Calu3 (cell line): ENCODE measurements at regions not wholly inside any gene's neighbourhood (a gene's known extent, or its start where the extent isn't known, plus 50 kb on each side); places are given as distances from the start of the nearest gene placed in this dataset.

Experiments
- BruUV-seq: library from RNA; stranded (reverse); fragments of 400-500 nt; replicated peaks from 2 replicates; lab custom pipeline; 2021; lab: Mats Ljungman, UMichigan
- CTCF ChIA-PET: fragments of 300-600 bp; sonication (Branson Sonifier 250); formaldehyde crosslinking; loops from one replicate; lab custom pipeline; 2022; ENCODE audit warnings: antibody characterized with exemption; lab: Charles Lee
- DNase-seq: peaks from one replicate; pipeline ENCODE4 v3.0.0; 2022
- H3K27ac Mint-ChIP-seq: one replicate; pipeline ENCODE4 v1.8.0; 2022; ENCODE audit warnings: mixed read lengths; ENCODE audit not compliant: unreplicated experiment
- H3K27me3 Mint-ChIP-seq: one replicate; pipeline ENCODE4 v1.8.0; 2022; ENCODE audit warnings: mixed read lengths; ENCODE audit not compliant: unreplicated experiment
- H3K36me3 Mint-ChIP-seq: one replicate; pipeline ENCODE4 v1.8.0; 2022; ENCODE audit warnings: mild to moderate bottlenecking, moderate library complexity, mixed read lengths; ENCODE audit not compliant: insufficient read depth, unreplicated experiment
- H3K4me1 Mint-ChIP-seq: one replicate; pipeline ENCODE4 v1.8.0; 2022; ENCODE audit warnings: mild to moderate bottlenecking, low read depth, mixed read lengths; ENCODE audit not compliant: unreplicated experiment
- H3K4me3 Mint-ChIP-seq: one replicate; pipeline ENCODE4 v1.8.0; 2022; ENCODE audit warnings: mild to moderate bottlenecking, low read depth, moderate library complexity, mixed read lengths; ENCODE audit not compliant: unreplicated experiment
- H3K9me3 Mint-ChIP-seq: one replicate; pipeline ENCODE4 v1.8.0; 2022; ENCODE audit warnings: low read depth, mixed read lengths; ENCODE audit not compliant: unreplicated experiment
- intact Hi-C: fragments of 100-400 bp; cut with micrococcal nuclease; formaldehyde crosslinking; loops from one replicate; pipeline ENCODE4 v1.10.0; 2022; ENCODE audit not compliant: unreplicated experiment
- TF ChIP-seq, protein P1 (sequence below): fragments of 200-600 bp; IDR thresholded peaks from one replicate; pipeline ENCODE4 v1.8.0; 2022; ENCODE audit warnings: antibody characterized with exemption; ENCODE audit not compliant: unreplicated experiment

DNA sequence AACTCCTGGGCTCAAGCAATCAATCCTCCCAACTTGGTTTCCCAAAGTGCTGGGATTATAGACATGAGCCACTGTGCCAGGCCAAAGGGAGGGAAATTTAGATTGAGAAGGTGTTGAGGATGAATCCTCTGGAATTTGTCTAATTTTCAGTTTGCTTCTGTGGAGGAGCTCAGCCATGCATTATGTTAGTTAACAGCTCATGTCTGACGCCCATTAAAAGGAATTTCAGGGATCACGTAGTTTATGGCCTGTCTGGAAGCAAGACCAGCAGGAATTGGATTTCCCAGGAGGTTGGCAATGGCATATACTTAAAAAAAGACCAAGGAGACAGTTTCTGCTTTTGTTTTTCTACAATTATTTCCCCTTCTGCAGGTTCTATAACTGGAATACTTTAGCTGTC lies 165.7 kb downstream of the OTUD1 start:
- Mint-ChIP-seq H3K9me3 (no peaks in the 10 kb centered on the region), H3K27me3 (peaks cover 23% of the 10 kb centered on the region), H3K27ac (no peak overlapping the region), H3K4me3 (no peak overlapping the region), H3K4me1 (no peaks in the 10 kb centered on the region), H3K36me3 (no peaks in the 10 kb centered on the region)
- CTCF ChIA-PET = no interaction called here
- TF ChIP-seq, protein P1, sequence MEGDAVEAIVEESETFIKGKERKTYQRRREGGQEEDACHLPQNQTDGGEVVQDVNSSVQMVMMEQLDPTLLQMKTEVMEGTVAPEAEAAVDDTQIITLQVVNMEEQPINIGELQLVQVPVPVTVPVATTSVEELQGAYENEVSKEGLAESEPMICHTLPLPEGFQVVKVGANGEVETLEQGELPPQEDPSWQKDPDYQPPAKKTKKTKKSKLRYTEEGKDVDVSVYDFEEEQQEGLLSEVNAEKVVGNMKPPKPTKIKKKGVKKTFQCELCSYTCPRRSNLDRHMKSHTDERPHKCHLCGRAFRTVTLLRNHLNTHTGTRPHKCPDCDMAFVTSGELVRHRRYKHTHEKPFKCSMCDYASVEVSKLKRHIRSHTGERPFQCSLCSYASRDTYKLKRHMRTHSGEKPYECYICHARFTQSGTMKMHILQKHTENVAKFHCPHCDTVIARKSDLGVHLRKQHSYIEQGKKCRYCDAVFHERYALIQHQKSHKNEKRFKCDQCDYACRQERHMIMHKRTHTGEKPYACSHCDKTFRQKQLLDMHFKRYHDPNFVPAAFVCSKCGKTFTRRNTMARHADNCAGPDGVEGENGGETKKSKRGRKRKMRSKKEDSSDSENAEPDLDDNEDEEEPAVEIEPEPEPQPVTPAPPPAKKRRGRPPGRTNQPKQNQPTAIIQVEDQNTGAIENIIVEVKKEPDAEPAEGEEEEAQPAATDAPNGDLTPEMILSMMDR = no peak
- no peak for DNase-seq
- no TSS peak for BruUV-seq
- intact Hi-C loops = no loop called here

DNA sequence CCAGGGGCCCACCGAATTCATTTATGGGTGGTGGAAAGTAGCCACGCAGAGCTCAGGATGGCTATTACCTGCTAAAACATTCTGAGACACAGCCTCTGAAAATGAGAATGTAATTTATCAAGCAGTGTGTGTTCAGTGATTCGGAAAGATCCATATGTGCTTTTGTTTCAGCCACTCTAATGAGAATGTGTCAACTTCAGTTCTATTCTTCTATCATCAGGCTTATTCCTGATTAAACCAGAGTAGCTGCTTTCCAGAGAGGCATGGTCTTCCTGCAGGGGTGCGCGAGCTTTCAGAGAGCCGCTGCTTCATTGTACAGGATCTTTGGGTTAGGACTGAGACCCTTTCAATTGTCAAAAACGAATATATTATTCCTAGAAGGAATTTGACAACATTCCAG lies 167.6 kb downstream of the OTUD1 start:
- CTCF ChIA-PET = interaction anchor here (0.6 kb wide), 1 partner anchor 131 kb away, joined by 3 read pairs; no protein-coding TSS in a partner anchor

DNA sequence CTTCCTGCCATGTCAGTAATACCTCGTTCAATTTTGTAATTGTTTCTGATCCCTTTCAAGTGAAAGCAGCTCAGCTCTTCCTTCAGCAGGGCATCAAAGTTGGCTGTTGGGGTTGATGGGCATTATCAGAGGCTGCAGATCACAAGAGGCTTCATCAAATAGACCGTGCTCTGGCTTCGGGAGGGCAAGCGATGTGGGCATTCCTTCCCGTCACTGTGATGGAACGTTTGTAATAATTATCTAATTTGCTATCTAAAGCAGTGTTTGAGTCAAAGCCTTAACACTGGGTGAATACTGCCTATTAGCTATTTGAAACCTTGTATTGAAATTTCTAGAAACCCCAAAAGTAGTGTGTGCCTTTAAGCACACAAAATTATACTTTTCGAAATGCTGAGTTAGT lies 170.1 kb downstream of the OTUD1 start:
- H3K27me3 Mint-ChIP-seq = peaks cover 23% of the 10 kb centered on the region
- DNase-seq = no peak
- H3K9me3 Mint-ChIP-seq = no peaks in the 10 kb centered on the region
- no peak overlapping the region for H3K4me3 Mint-ChIP-seq
- no TSS peak for BruUV-seq
- no peaks in the 10 kb centered on the region for H3K36me3 Mint-ChIP-seq
- CTCF ChIA-PET = interaction anchor here (0.6 kb wide), 2 partner anchors 10 to 187 kb away, joined by 3 to 4 read pairs; no protein-coding TSS in a partner anchor
- H3K27ac Mint-ChIP-seq = no peak overlapping the region
- H3K4me1 Mint-ChIP-seq = no peaks in the 10 kb centered on the region
- TF ChIP-seq, protein P1 = no peak
- intact Hi-C loops = no loop called here

More for the DNA sequence above, 167.6 kb downstream of the OTUD1 start:
- Mint-ChIP-seq H3K4me1 (no peaks in the 10 kb centered on the region), H3K4me3 (no peak overlapping the region), H3K36me3 (no peaks in the 10 kb centered on the region), H3K9me3 (no peaks in the 10 kb centered on the region), H3K27me3 (peaks cover 23% of the 10 kb centered on the region), H3K27ac (no peak overlapping the region)
- BruUV-seq = no TSS peak
- intact Hi-C loops = no loop called here
- no peak for DNase-seq
- TF ChIP-seq, protein P1 = no peak

DNA sequence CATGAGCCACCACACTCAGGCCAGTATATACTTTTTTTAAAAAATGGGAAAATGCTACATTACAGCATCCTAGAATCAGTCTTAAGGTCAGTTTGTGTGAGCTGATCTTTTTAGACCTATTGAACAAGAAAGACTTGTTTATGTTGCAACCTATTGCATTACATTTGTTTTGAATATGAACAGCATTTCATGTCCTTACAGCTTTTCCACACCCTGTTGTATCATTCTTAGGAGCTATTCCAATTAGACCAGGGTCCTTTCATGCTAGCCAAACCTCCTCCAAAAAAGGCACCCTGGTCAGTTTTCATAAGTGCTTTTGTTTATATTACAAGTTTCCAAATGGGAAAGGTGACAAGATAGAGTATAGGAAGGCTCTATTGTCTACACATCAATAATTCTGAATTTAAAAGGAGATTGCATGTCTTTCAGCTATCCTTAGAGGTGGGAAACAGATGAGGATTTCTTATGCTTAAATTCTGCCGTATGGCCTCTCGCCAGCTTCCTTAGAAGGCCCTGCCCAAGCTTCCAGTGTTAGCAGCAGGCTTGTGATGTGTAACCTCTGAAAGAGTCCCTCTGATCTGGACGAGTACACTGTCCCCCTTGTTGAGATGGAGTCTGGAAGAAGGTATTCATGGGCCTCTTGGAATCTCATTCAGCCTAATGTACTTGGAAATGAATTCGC lies 171.9 kb downstream of the OTUD1 start:
- Mint-ChIP-seq H3K4me3 (no peak overlapping the region), H3K27me3 (peaks cover 10% of the 10 kb centered on the region), H3K36me3 (no peaks in the 10 kb centered on the region), H3K4me1 (no peaks in the 10 kb centered on the region), H3K9me3 (no peaks in the 10 kb centered on the region), H3K27ac (no peak overlapping the region)
- DNase-seq = no peak
- CTCF ChIA-PET = no interaction called here
- TF ChIP-seq, protein P1 = no peak
- intact Hi-C loops = no loop called here
- no TSS peak for BruUV-seq
